Activated T-cell treated with anti-CD3 and anti-CD28 coated beads, Interleukin-2, amount 50 U/mL, for 48 hours (primary cell): ENCODE measurements at regions not wholly inside any gene's neighbourhood (a gene's known extent, or its start where the extent isn't known, plus 50 kb on each side); places are given as distances from the start of the nearest gene placed in this dataset.
"Not testable (repeated sequence)": the region's sequence is repeated elsewhere in the genome, so short reads cannot be mapped to it uniquely, and the experiment has no call there.

Experiments used
- DNase-seq, 2 experiments: peaks; one replicate each; pipeline ENCODE4 v3.0.0-alpha.2; 2020

DNA sequence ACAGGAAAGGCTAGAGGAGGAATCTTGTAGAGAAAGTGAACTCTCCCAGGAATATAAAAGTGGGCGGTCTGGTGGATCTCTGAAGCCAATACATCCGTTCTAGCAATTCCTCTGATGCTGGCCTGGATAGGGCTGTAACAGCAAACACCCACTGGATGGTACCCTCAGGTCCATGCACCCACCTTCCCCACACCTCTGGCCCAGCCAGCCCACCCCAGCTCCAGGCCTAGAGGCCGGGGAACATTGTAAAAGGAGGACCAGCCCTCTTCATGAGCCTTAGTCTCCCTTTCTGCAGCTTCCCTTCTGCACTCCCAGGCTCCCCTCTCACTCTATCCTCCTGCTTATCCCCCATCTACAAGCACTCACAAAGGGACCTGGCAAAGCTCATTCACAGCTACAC is 443.9 kb downstream of the BUD13 start:
- DNase-seq = no peak

DNA sequence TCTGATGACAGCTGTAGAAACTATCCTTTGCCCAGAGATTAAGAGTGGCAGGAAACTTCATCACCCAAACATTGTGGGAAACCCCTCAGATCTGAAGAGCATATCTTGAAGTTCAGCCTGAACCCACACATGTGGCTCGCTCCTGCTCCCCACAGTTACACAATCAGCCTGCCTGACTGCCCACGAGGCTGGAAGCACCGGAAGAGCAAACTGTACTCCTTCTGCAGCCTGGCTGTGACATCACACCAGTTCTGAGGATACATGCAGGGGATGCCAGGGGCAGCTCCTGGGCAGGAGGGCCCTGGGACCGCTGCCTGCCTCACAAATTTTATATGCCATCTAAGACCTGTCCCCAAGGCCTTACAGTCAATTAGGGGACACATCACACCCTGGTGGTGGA is 444.4 kb downstream of the BUD13 start:
- DNase-seq = no peak

DNA sequence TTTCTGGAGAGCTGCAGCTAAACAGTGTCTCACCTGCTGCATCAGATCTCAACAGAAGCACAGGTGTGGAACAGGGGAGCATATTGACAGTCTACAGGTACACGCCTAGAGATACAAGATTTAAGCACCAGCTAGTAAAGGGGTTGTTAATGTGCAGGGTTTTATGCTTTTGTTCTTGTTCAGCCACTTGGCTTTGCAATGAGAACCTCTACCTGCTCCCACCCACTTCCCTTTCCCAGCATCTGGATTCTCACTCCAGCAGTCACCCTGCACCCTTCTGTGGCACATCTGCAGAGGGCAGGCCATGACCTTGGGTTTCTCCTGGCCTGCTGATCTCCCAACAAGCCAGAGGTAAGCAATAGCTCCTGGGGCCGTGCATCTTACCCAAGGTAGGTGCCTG is 446.6 kb downstream of the BUD13 start:
- DNase-seq = no peak

DNA sequence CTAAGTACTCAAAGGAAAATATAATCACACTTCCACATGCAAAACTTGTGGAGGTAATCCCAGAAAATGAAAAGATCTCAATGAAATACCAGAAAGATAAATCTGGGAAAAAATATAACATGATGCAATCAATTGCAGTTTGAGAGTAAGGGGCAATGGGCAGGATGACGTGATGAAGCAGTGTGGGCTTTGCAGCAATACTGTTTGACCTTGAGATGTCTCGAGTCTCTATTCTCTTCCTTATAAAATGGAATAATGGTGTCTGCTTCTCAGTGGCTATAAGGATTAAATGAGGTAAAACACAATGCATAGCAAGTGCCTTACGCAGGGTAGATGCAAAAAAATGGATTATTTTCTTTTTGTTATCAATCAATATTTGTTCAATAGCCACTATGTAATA is 447.5 kb downstream of the BUD13 start:
- no peak for DNase-seq

DNA sequence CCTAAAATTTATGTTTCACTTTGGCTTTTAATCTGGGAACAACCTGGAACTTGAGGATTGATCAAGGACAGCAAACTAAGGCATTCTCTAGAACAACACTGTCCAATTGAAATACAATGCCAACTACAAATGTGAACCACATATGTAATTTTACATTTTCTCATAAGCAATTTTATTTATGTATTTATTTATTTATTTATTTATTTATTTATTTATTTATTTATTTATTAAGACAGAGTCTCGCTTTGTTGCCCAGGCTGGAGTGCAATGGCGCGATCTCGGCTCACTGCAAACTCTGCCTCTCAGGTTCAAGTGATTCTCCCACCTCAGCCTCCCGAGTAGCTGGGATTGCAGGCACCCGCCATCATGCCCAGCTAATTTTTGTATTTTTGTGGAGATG is 448.7 kb downstream of the BUD13 start:
- not testable (repeated sequence) for DNase-seq

DNA sequence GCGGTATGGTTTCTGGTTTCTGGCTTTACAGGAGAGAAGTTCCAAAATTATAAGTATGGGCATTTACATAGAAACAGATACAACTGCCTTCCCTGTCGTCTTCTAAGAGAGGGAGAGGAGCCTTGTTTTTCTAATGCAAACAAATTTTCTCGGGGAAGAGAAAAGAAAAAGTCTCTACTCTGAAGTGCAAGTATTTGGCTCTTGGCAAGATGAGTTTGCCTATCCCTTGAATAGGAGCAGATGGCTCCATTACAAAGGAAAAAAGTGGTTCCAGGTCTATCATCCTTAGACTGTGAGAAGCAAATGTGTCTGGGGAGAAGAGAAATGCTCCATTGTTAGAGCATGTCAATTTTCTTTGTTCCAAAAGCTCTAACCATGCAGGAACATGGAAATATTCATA is 455.6 kb downstream of the BUD13 start:
- DNase-seq = no peak

DNA sequence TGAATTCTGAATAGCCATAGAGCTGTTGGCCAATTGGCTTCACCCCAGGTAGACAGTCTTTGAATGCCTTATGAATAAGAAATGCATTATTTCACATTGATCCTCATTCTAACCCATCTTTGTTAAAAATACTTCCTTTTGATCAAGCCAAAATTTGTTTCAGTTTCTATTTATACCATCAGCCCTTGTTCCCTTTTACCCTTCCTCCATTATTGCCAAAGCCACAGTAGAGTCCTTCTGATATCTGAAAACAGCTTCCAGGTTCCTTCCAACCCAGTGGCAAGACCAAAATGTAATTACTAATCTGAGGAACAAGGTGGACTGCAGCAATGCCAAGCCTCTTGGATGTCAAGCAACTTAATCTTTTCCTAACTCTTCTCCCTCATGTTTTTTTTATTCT is 458.8 kb downstream of the BUD13 start:
- DNase-seq = no peak

DNA sequence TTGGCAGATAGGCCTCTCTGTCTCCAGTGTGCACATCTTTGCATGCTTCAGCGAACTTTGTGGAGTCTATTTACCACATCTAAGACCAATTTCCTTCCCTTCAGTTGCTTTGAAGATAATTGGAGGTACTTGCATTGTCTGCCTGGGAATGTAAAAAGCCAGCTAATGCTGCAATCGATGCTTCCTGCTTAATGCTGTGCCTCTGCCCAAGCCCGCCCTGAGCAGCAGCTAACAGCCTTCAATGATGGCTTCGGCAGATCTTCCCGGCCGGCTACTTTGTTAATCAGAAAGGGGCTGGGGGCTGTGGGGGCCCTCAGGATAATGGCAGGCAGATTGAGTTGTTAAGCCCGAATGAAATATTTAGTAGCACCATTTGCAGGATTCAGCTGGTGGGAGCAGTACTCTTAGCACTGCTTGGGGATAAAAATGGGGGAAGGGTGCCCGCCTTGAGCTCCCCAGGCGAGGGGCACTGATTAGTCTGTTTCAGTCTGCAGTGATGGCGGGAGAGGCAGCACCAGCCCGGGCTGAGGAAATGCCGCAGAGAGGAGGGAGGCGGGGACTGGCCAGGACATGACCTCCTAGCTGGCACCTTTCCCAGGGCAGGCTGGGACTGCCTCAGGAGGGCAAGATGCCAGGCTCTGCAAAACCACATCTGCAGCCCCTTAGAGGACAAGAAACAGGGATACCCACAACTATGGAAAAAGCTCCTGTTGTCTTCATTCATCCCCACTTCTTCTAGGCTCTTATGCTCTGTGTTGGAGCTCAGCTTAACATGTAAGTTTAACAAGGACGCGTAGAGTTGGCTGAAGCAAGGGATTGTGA is 460.0 kb downstream of the BUD13 start:
- DNase-seq = no peak

DNA sequence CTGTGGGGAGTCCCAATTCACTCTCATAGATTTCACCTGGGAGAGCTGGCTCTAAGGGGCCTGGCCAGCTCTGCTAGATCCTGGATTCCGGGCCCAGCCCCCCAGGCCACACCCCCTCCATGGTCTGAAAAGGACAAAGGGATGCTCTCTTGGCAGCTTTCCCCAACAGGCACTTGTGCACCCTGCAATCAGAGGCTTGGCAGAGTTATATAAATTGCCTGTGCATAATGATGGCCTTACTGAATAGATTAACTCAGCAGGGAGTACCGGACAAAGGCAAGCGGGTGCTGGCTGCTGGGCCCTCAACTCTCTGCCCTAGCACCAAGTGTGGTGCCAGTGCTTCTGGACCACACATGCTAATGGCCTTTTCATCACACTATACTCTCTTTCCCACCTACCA is 461.6 kb downstream of the BUD13 start:
- DNase-seq = no peak

DNA sequence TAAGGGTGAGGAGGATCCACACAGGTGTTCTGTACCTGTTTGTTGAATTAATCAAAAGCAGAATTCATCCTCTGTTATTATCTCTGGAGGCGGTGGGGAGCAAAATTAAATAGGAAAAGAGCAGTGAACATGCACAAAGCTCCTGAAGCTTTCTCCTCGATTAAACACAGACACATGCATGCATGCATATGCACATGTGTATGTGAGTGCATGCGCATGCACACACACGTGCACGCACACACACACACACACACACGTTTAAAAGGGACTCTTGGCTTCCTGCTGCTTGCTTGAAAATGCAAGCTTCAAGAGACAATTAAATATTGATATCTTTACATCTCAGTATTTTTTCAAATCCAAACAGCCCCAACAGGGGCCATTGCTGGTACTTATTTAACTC is 462.1 kb downstream of the BUD13 start:
- no peak for DNase-seq

DNA sequence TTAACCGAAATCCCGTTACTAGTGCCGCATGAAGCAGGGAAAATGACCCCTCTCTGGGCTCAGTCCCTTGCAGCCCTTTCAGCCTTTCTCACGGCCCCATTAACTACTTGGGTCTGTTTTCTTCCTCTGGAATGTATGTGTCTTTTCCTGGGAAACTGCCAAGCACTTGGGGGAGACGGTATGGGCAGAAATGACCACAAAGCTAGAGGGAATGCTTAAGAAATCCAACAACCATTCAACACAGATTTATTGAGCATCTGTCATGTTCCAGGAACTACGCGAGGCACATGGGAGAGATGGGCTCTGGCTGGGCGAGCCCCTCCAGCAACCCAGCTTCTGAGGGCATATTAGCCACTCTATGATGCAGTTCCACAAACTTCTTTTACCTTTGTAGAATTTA is 462.6 kb downstream of the BUD13 start:
- DNase-seq = no peak

DNA sequence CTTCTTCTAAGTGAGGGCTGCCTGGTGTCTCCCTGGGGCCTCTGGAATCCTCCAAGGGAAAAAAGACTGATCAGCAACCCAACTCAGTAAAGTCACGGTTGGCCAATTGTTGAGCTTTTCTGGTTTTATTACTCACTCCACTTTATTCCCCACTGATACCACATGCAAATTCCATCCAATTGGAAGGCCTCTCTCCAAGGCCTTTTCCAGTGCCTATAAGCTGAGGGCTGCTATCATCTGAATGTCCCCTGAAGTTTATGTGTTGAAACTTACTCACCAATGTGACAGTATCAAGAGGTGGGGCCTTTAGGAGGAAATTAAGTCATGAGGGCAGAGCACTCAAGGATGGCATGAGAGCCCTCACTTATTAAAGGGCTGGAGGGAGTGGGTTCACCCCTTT is 463.3 kb downstream of the BUD13 start:
- DNase-seq = no peak

DNA sequence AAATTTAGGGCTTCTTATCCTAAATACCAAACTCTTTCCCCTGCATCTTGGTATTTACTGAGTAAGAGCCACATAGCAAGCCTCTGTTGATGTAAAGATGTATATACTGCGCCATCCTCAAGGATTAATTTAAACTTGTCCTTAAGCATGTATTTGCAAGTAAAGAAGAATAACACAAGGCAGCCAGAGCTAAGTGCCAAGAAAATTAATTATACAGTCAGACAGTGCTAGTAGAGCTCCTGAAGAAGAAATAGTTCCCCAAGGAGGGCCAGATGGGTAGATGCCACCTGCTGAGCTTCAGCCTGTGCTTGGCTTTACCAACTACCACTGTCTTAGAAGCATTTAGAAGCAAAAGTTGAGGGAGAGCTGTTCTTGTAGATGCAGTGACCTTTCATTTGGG is 470.0 kb downstream of the BUD13 start:
- DNase-seq = no peak

DNA sequence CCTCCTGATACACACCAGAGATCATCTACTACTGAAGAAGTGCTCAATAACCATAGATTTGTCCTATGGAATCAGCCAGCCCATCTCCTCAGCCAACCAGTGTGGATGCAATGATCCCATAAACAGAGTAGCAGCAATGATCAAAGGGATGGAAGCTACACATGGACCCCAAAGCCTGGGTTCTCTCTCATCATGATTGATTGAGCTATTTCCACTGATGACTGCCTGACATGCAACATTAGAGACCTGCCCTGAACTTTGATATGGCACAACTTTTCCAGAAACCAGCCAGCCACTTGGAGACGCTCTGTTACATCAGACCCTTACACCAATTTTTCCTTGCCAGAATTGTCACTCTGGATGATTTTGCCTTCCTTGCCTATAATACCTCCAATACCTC is 471.6 kb downstream of the BUD13 start:
- DNase-seq = no peak

DNA sequence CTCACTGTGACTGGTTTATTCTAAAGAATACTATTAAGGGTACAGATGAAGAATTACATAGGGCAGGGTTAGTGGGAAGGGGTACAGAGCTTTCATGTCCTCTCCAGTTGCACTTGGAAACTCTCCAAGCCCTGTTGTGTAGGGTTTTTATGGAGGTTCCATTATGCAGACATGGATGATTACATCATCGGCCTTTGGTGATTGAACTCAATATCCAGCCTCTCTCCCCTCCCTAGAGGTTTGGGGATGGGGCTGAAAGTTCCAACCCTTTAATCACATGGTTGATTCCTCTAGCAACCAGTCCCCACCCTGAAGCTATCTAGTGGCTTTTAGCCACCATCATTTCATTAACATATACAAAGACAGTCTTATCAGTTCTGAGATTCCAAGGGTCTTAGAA is 472.6 kb downstream of the BUD13 start:
- no peak for DNase-seq

DNA sequence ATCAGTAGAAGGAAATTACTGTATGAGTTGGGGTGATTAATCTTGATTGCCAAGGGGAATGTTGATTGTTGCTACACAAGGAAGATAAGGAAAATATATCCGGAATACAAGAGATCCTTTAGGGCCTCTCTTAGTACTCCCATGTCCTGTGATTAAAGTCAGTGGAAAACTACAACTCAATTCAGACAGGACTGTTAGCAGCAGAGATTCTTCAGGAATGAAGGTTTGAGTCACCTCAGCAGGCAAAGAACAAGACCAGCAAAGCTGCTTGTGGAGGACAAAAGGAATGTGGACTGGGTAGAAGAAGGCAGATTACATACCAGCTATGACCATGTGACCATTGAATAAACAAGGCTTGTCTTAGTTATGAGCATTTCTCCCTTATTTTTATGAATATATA is 478.2 kb downstream of the BUD13 start:
- DNase-seq = no peak

DNA sequence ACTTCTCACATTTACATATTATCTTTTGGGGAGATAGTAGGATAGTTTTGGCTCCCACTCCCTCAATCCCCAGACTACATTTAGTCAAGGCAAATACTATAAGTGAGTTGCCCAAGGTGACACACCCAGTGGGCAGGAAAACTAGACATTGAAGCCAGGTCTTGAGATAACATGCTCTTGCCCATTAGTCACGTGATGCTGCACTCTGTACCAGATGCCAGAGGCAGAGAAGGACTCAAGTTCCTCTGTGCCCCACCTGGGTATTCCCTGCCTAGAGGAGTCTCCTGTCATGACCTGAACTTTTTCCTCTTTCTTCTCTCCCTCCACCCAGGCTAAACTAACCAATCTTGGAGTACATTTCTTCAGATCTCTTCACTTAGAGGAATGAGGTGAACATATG is 484.9 kb downstream of the BUD13 start:
- DNase-seq = no peak

DNA sequence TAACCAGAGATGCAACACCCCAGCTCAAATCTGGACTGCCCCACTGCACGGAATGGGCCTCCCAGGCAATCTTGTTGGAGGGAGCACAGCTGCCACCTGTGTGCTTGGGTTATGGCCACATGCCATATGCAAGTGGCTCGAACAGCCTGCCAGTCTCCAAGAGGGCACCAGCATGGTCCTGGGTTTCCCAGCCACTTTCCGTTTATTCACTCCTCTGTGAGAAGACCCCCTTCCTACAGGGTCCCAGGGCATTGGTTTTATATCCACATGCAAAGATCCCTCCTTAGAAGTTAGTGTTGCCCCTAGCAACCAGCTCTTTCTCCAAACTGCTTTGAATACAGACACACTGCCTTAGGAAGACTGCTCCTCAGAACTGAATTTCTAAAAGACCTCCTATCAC is 487.8 kb downstream of the BUD13 start:
- no peak for DNase-seq

DNA sequence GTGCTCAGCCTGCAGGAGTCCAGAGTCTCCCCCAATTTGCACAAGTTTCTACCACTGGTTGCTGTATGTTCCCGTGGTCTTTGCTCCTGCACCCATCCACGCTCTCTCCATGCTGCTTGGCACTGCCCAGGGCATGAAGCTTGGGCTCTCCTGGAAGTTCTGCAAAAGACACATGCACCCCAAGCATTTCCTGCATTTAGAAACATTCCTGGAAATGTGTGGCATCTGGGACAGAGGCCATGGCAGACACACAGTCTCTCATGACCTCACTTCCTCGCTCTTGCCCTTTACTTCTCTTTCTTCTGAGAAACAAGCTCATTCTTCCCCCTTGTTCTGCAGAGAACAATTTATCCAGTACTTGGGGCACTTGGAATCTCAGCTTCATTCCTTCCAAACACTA is 489.5 kb downstream of the BUD13 start:
- DNase-seq = no peak

DNA sequence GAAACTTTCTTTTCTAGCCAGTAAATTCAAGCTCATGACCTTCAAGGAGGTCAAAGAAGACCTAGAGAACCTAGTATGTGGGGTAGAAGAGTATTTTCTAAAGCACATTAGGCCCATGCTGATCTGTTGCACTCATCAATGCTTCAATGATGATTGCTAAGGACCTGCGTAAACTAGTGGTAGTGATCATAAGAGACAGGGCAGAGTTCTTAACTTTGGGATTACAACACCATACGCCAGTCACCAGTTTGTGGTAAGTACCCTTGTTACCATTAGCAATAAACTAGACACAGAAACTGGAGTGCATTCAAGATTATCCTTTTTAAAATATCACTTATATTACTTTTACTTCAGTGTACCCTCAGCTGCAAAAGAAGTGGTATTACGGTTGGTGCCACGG is 490.3 kb downstream of the BUD13 start:
- no peak for DNase-seq

DNA sequence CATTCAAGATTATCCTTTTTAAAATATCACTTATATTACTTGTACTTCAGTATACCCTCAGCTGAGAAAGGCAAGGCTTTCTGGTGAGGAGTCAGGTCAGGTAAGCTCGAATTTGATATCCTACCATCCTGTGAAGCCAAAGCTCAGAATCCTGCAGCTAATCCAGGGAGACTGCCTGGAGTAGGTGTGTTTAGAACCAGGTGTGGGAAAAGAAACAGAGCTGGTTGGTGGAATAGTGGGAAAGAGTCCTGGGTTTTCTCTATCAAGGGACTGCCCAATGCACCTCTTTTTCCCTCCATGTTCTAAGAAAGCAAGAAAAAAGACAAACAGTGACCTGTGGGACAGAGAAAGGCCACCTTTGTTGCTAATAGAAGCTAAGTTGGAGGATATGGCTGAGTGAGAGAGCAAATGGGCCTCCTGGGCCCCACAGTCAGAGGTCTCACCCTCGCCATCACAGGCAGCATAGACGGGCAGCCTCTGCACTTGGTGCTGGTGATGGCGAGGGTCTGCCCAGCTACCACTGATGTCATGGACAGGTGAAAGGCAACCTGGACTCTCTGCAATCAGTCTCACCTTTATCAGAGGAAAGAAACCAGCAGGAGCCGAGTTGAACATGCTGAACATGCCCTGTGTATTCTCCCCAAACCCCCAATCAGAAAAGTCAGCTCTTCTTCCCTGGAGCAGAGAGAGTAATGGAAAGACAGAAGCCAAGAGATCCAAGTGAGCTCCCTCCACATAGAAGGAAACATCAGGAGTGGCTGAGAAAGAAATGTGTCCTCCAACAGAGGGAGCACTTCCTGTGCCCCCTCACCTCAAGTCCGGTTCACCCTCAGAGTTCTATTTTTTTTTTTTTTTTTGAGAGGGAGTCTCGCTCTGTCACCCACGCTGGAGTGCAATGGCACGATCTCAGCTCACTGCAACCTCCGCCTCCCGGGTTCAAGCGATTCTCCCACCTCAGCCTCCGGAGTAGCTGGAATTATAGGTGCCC is 491.3 kb downstream of the BUD13 start:
- DNase-seq = no peak

DNA sequence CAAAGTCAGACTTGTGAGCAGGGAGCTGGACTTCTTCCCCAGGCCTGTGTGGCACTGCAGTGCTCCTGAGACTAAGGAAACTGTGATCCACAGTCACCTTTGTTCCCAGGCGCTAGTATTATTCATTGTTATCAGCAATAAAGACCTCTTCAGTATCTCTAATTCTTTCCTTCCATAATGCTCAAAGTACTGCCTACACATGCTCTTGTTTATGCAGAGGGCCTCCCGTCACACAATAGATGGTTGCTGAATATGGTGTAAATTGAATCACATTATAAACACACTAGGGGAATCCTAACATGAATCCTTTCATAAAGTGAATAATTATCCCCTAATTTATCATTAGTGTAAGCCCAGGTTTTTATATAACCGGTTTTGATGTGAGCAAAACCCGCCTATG is 493.3 kb downstream of the BUD13 start:
- no peak for DNase-seq

DNA sequence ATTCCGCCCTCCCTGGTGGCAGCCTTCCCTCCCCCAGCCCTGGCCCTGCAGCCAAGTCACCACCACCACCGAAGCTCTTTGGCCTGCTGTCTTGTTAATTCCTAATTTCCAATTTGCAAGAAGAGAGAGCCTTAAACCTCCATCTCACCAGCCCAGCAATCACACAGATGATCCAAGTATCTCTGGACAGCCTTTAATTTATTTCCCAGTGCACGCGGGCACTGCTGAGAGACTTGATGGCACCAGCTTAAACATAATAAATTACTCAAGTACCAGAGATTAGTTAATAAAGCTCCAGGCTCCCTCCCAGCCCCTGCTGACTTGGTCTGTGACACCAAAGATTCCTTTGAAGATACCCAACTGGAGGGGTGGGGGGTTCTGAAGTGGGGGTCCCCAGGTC is 494.7 kb downstream of the BUD13 start:
- DNase-seq = no peak
